ENCODE measurements at regions not wholly inside any gene's neighbourhood (a gene's known extent, or its start where the extent isn't known, plus 50 kb on each side); places are given as distances from the start of the nearest gene placed in this dataset.

DNA sequence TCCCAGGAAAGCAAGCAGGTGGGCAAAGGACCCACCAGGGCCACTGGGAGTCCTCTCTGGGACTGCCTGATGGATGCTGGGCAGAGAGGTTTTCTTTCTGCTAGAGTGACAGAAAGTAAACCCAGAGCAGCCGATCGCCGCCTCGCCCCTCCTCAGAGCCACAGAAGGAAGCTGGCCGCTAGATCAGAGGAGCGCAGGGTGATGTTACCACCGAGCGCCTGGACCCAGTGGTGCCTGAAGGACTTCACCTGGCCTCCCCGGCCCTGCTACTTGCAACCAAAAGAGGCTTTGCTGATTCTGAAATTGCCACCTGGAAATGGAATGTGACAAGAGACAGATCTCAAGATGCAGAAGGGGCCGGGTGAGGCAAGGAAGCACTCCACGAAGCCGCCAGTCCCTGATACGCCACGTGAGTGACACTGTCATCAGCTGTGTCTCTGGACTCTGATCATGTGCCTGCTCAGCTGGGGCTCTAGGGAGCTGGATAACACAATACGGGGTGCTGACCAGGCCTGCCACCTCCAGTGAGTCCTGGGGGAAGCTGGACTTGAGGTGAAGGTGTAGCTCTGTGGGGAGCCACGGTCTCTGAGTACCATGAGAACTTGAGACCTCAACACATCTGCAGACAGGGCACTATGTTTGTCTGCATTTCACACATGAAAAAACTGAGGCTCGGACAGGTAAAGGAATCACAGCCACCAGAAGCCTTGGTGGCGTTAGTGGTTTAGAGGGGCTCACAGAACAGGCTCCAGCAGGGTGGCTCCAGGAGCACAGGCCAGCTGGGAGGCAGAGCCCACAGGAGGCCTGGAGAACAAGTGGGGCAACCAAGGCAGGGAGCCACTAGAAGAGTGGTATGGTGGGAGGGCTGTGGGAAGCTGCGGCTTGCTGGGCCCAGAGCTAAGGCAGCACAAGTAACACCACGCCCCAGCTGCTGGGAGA lies 137.9 kb upstream of the PRR20G start:
- TF ChIP-seq, protein P1, sequence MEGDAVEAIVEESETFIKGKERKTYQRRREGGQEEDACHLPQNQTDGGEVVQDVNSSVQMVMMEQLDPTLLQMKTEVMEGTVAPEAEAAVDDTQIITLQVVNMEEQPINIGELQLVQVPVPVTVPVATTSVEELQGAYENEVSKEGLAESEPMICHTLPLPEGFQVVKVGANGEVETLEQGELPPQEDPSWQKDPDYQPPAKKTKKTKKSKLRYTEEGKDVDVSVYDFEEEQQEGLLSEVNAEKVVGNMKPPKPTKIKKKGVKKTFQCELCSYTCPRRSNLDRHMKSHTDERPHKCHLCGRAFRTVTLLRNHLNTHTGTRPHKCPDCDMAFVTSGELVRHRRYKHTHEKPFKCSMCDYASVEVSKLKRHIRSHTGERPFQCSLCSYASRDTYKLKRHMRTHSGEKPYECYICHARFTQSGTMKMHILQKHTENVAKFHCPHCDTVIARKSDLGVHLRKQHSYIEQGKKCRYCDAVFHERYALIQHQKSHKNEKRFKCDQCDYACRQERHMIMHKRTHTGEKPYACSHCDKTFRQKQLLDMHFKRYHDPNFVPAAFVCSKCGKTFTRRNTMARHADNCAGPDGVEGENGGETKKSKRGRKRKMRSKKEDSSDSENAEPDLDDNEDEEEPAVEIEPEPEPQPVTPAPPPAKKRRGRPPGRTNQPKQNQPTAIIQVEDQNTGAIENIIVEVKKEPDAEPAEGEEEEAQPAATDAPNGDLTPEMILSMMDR (IDR thresholded peaks at IDR 0.05), result no peak
- TF ChIP-seq POLR2A (IDR thresholded peaks at IDR 0.05), result no peak

Measured in uterus (tissue), 2 donors.